Suppressor macrophage (primary cell): ENCODE measurements at regions not wholly inside any gene's neighbourhood (a gene's known extent, or its start where the extent isn't known, plus 50 kb on each side); places are given as distances from the start of the nearest gene placed in this dataset.

Experiments used
- DNase-seq, 4 experiments: peaks; one replicate each; pipeline ENCODE4 v3.0.0-alpha.2; 2020 to 2022

GRCh38 chr4:57575426-57575825, 465.2 kb upstream of the IGFBP7 start:
- no peak for DNase-seq

GRCh38 chr4:57554556-57555092, 444.4 kb upstream of the IGFBP7 start:
- no peak for DNase-seq

GRCh38 chr4:57553728-57554127, 443.5 kb upstream of the IGFBP7 start:
- no peak for DNase-seq

GRCh38 chr4:57550198-57550597, 440.0 kb upstream of the IGFBP7 start:
- DNase-seq: no peak

- no peak for DNase-seq
These were observed 438.7 kb upstream of the IGFBP7 start for GRCh38 chr4:57548856-57549255.

- no peak for DNase-seq
These were observed 434.8 kb upstream of the IGFBP7 start for GRCh38 chr4:57544811-57545654.

- DNase-seq: no peak
These were observed 394.8 kb upstream of the IGFBP7 start for GRCh38 chr4:57504797-57505530.

- DNase-seq: no peak
These were observed 394.0 kb upstream of the IGFBP7 start for GRCh38 chr4:57504139-57504538.

- DNase-seq: no peak
These were observed 391.5 kb upstream of the IGFBP7 start for GRCh38 chr4:57501720-57502119.

GRCh38 chr4:57499786-57500185, 389.6 kb upstream of the IGFBP7 start:
- peak in 3 of 4 experiments; percentile 8 to 9 (median 8) for DNase-seq

GRCh38 chr4:57498251-57498650, 388.1 kb upstream of the IGFBP7 start:
- DNase-seq: no peak

GRCh38 chr4:57496697-57497471, 386.7 kb upstream of the IGFBP7 start:
- no peak for DNase-seq

- no peak for DNase-seq
These were observed 384.6 kb upstream of the IGFBP7 start for GRCh38 chr4:57494821-57495220.

GRCh38 chr4:57492251-57492878, 382.2 kb upstream of the IGFBP7 start:
- DNase-seq: no peak

GRCh38 chr4:57491388-57491787, 381.2 kb upstream of the IGFBP7 start:
- DNase-seq: no peak

- no peak for DNase-seq
These were observed 380.5 kb upstream of the IGFBP7 start for GRCh38 chr4:57490520-57491255.

- no peak for DNase-seq
These were observed 378.4 kb upstream of the IGFBP7 start for GRCh38 chr4:57488366-57489162.

- no peak for DNase-seq
These were observed 365.2 kb upstream of the IGFBP7 start for GRCh38 chr4:57475424-57475823.

- DNase-seq: no peak
These were observed 355.3 kb upstream of the IGFBP7 start for GRCh38 chr4:57465321-57466056.

- DNase-seq: no peak
These were observed 352.7 kb upstream of the IGFBP7 start for GRCh38 chr4:57462843-57463242.
